ENCODE measurements at regions not wholly inside any gene's neighbourhood (a gene's known extent, or its start where the extent isn't known, plus 50 kb on each side); places are given as distances from the start of the nearest gene placed in this dataset.

GRCh38 chr14:97796511-97796910 lies 999.3 kb downstream of the VRK1 start:
- Histone ChIP-seq H2BK5ac (ENCODE audit: low read depth, low read length, poor library complexity, severe bottlenecking) (no peak overlapping the region), H3K4ac (ENCODE audit: low read depth, low read length) (no peak overlapping the region), H3K9me3 (ENCODE audit: control insufficient read depth, insufficient read depth, low read length) (peaks cover 25% of the 10 kb centered on the region), H2AFZ (replicated peaks; ENCODE audit: low read length, poor library complexity) (no peak overlapping the region), H3K56ac (ENCODE audit: extremely low read depth, insufficient read depth, low read length) (no peak overlapping the region), H4K8ac (ENCODE audit: low read depth in 2 of 2, low read length in 2 of 2) (no peak overlapping the region), H3K27ac (ENCODE audit: insufficient read depth, low read length) (no peak overlapping the region), H3K23ac (ENCODE audit: low read depth, low read length) (no peak overlapping the region), H3K4me1 (ENCODE audit: control insufficient read depth, insufficient read depth, low read length) (no peaks in the 10 kb centered on the region), H2BK15ac (ENCODE audit: low read depth, low read length) (no peak overlapping the region), H3K27me3 (ENCODE audit: control insufficient read depth, insufficient read depth, low read length) (no peaks in the 10 kb centered on the region), H4K5ac (ENCODE audit: low read depth, low read length) (no peak overlapping the region), H3K4me3 (ENCODE audit: insufficient read depth, low read depth, low read length) (no peak overlapping the region), H3K14ac (replicated peaks; ENCODE audit: low read depth, low read length) (no peak overlapping the region), H3K9me1 (ENCODE audit: insufficient read depth, low read length) (no peaks in the 10 kb centered on the region), H3K79me1 (ENCODE audit: low read depth in 1 of 2, low read length in 2 of 2) (no peaks in the 10 kb centered on the region), H2AK9ac (replicated peaks; ENCODE audit: low read depth, low read length, poor library complexity) (no peak overlapping the region), H2BK20ac (ENCODE audit: low read depth, low read length) (no peak overlapping the region), H3K9ac (ENCODE audit: low read depth, low read length) (no peak overlapping the region), H2AK5ac (ENCODE audit: low read depth, low read length) (no peak overlapping the region), H4K91ac (ENCODE audit: insufficient read depth, low read depth, low read length) (no peak overlapping the region), H4K20me1 (ENCODE audit: insufficient read depth, low read length) (no peaks in the 10 kb centered on the region), H3K4me2 (ENCODE audit: low read depth, low read length) (no peak overlapping the region), H3K36me3 (ENCODE audit: control insufficient read depth, insufficient read depth, low read length) (no peaks in the 10 kb centered on the region), H3K18ac (ENCODE audit: low read depth, low read length) (no peak overlapping the region), H2BK120ac (ENCODE audit: low read depth, low read length) (no peak overlapping the region)
- WGBS, 2 experiments (ENCODE audit: extremely low coverage in 2 of 2, insufficient read length in 1 of 2): 40% methylated on average over 1 of the region's 5 CpGs; no CpG with 5 or more reads in 1 of the 2 experiments
- in situ Hi-C loops (cut with MboI; ENCODE audit: low sequenced_read_pairs) (no loop called here), dilution Hi-C loops (cut with HindIII; ENCODE audit: low sequenced_read_pairs, unreplicated experiment) (no loop called here), intact Hi-C loops (cut with micrococcal nuclease) (no loop called here)
- POLR2A ChIA-PET (ENCODE audit: unreplicated experiment): no interaction called here
- TF ChIP-seq RCOR1 (IDR thresholded peaks at IDR 0.05; ENCODE audit: insufficient replicate concordance, low read length) (no peak), CHD1 (IDR thresholded peaks at IDR 0.05; ENCODE audit: low read depth, low read length) (no peak), RAD21 (IDR thresholded peaks at IDR 0.05; ENCODE audit: low read length) (no peak), MAFK (IDR thresholded peaks at IDR 0.05; ENCODE audit: low read depth, low read length) (no peak), RFX5 (IDR thresholded peaks at IDR 0.05; ENCODE audit: low read depth, low read length) (no peak), SMC3 (IDR thresholded peaks at IDR 0.05; ENCODE audit: low read depth, low read length) (no peak), CEBPB (IDR thresholded peaks at IDR 0.05; ENCODE audit: low read depth, low read length) (no peak), BHLHE40 (IDR thresholded peaks at IDR 0.05; ENCODE audit: low read depth, low read length) (no peak), ELK1 (IDR thresholded peaks at IDR 0.05; ENCODE audit: borderline replicate concordance, low read depth, low read length) (no peak), USF2 (IDR thresholded peaks at IDR 0.05; ENCODE audit: low read depth, low read length) (no peak), NFE2L2 (IDR thresholded peaks at IDR 0.05; ENCODE audit: low read depth, low read length) (no peak), CTCF (conservative IDR thresholded peaks at IDR 0.05; ENCODE audit: low read depth, low read length) (no peak), FOS (IDR thresholded peaks at IDR 0.05; ENCODE audit: low read depth, low read length) (no peak), MXI1 (IDR thresholded peaks at IDR 0.05; ENCODE audit: borderline replicate concordance, low read depth, low read length) (no peak), MAZ (IDR thresholded peaks at IDR 0.05; ENCODE audit: borderline replicate concordance, low read depth, low read length) (no peak), POLR2A (IDR thresholded peaks at IDR 0.05; ENCODE audit: low read depth, low read length) (no peak)
- no peak for ATAC-seq (ENCODE audit: low read depth)
- CTCF ChIA-PET: no interaction called here
- no TSS peak for BruUV-seq (replicated peaks)
- DNase-seq: no peak

Measured in IMR-90 (cell line).